CD4-positive, alpha-beta T cell (primary cell): ENCODE measurements at regions not wholly inside any gene's neighbourhood (a gene's known extent, or its start where the extent isn't known, plus 50 kb on each side); places are given as distances from the start of the nearest gene placed in this dataset.

Source experiments
- ATAC-seq: fragments of 200-7000 bp; cut with Tn5 transposase; one replicate; pipeline ENCODE4 v1.10.0; 2022; ENCODE audit warnings: mild to moderate bottlenecking; ENCODE audit not compliant: poor library complexity
- CTCF ChIA-PET: fragments of 350-600 bp; sonication (Branson Sonifier 250); formaldehyde crosslinking; loops from one replicate; lab custom pipeline; 2021; ENCODE audit warnings: antibody characterized with exemption, inconsistent platforms; lab: Charles Lee
- POLR2A ChIA-PET: fragments of 350-600 bp; sonication (Branson Sonifier 250); formaldehyde crosslinking; loops from one replicate; lab custom pipeline; 2021; ENCODE audit warnings: antibody characterized with exemption, inconsistent platforms; lab: Charles Lee
- DNase-seq, 14 experiments: peaks; one replicate each; pipeline ENCODE4 v3.0.0-alpha.2; 2013 to 2020; ENCODE audit warnings: mixed read lengths in 2 of 14
- H3K27ac ChIP-seq, 2 donors: one replicate each; pipeline versions ENCODE4 v1.5.1 to v1.7.0; 2013; ENCODE audit warnings: low read length in 2 of 2, low read depth in 1 of 2, mild to moderate bottlenecking in 1 of 2
- H3K27me3 ChIP-seq, 2 experiments: 1 replicate in 1 of 2; 2 replicates in 1 of 2; pipeline versions ENCODE4 v1.6.1 to v1.7.0; 2013; ENCODE audit warnings: low read length in 2 of 2, control low read depth in 1 of 2, mild to moderate bottlenecking in 1 of 2, moderate library complexity in 1 of 2; ENCODE audit not compliant: insufficient read depth in 2 of 2, control insufficient read depth in 1 of 2
- H3K36me3 ChIP-seq: one replicate; pipeline ENCODE4 v1.6.1; 2013; ENCODE audit warnings: low read length, control low read depth; ENCODE audit not compliant: insufficient read depth
- H3K4me1 ChIP-seq: one replicate; pipeline ENCODE4 v1.6.1; 2013; ENCODE audit warnings: low read length, control low read depth; ENCODE audit not compliant: insufficient read depth
- H3K4me3 ChIP-seq: one replicate; pipeline ENCODE4 v1.5.1; 2013; ENCODE audit warnings: mild to moderate bottlenecking, low read length, moderate library complexity
- H3K9me3 ChIP-seq, 2 experiments: 1 replicate in 1 of 2; 2 replicates in 1 of 2; pipeline versions ENCODE4 v1.6.1 to v1.7.0; 2013; ENCODE audit warnings: low read length in 2 of 2, mild to moderate bottlenecking in 2 of 2, control low read depth in 1 of 2, moderate library complexity in 1 of 2; ENCODE audit not compliant: control insufficient read depth in 1 of 2, insufficient read depth in 1 of 2
- H3K27ac Mint-ChIP-seq: one replicate; pipeline ENCODE4 v1.8.0; 2020; ENCODE audit warnings: mixed read lengths
- H3K27me3 Mint-ChIP-seq: one replicate; pipeline ENCODE4 v1.8.0; 2021; ENCODE audit warnings: mixed read lengths
- H3K36me3 Mint-ChIP-seq: one replicate; pipeline ENCODE4 v1.8.0; 2021; ENCODE audit warnings: low read depth, mixed read lengths
- H3K4me1 Mint-ChIP-seq: one replicate; pipeline ENCODE4 v1.8.0; 2021; ENCODE audit warnings: low read depth, mixed read lengths
- H3K4me3 Mint-ChIP-seq: one replicate; pipeline ENCODE4 v1.8.0; 2020; ENCODE audit warnings: mild to moderate bottlenecking, mixed read lengths
- H3K9me3 Mint-ChIP-seq: one replicate; pipeline ENCODE4 v1.8.0; 2020; ENCODE audit warnings: mixed read lengths
- intact Hi-C, 2 experiments: fragments of 100-400 bp; cut with DNase I in 1 of 2; cut with micrococcal nuclease in 1 of 2; formaldehyde crosslinking; loops; one replicate each; pipeline versions ENCODE4 v1.15.1 to v1.9.0; 2023 to 2025; cut with DNase I, micrococcal nuclease
- TF ChIP-seq, protein P1 (sequence below): fragments of 200-600 bp; IDR thresholded peaks from one replicate; pipeline ENCODE4 v1.8.0; 2022; ENCODE audit warnings: antibody characterized with exemption, mild to moderate bottlenecking

DNA sequence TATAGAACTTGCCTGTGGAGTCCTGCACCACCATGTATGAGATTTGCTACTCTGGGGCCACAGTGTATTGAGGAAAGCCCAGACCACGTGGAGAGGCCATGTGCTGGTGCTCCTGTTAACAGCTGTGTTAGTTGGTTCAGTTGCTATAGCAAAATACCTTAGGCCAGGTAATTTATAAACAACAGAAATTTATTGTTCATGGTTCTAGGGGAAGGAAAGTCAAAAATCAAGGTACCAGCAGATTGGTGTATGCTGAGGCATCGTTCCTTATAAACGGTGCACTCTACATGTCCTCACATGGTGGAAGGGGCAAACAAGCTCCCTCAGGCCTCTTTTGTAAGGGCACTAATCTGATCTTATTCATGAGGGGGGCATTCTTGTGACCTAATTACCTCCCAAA is 135.9 kb upstream of the FOXN2 start:
- no peaks in the 10 kb centered on the region for H3K9me3 ChIP-seq
- DNase-seq (no peak), ATAC-seq (no peak)
- H3K27ac ChIP-seq: no peak overlapping the region
- no peak overlapping the region for H3K4me3 ChIP-seq
- ChIA-PET CTCF (no interaction called here), POLR2A (no interaction called here)
- no peaks in the 10 kb centered on the region for H3K27me3 Mint-ChIP-seq
- no peaks in the 10 kb centered on the region for H3K4me1 ChIP-seq
- intact Hi-C loops: no loop called here
- H3K27me3 ChIP-seq: no peaks in the 10 kb centered on the region
- H3K4me3 Mint-ChIP-seq: no peak overlapping the region
- H3K4me1 Mint-ChIP-seq: no peaks in the 10 kb centered on the region
- H3K36me3 Mint-ChIP-seq: no peaks in the 10 kb centered on the region
- no peaks in the 10 kb centered on the region for H3K9me3 Mint-ChIP-seq
- H3K27ac Mint-ChIP-seq: no peak overlapping the region
- H3K36me3 ChIP-seq: no peaks in the 10 kb centered on the region
- TF ChIP-seq, protein P1, sequence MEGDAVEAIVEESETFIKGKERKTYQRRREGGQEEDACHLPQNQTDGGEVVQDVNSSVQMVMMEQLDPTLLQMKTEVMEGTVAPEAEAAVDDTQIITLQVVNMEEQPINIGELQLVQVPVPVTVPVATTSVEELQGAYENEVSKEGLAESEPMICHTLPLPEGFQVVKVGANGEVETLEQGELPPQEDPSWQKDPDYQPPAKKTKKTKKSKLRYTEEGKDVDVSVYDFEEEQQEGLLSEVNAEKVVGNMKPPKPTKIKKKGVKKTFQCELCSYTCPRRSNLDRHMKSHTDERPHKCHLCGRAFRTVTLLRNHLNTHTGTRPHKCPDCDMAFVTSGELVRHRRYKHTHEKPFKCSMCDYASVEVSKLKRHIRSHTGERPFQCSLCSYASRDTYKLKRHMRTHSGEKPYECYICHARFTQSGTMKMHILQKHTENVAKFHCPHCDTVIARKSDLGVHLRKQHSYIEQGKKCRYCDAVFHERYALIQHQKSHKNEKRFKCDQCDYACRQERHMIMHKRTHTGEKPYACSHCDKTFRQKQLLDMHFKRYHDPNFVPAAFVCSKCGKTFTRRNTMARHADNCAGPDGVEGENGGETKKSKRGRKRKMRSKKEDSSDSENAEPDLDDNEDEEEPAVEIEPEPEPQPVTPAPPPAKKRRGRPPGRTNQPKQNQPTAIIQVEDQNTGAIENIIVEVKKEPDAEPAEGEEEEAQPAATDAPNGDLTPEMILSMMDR: no peak

DNA sequence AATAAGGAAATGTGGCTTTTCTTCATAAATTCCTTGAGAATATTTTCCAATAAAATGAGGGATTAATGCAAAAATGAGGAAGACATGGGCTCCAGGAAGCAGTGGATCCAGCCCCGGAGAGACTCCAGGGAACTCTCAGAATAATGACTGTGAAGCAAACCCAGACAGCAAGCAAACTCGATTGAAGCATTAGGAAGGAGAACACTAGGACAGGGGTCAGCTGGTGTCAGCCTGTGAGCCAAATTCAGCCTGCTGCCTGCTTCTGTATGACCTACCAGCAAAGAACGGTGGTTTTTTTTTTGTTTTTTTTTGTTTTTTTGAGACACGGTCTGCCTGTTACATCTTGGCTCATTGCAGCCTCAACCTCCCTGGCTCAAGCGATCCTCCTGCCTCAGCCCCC is 133.9 kb upstream of the FOXN2 start:
- H3K27ac Mint-ChIP-seq: no peak overlapping the region

DNA sequence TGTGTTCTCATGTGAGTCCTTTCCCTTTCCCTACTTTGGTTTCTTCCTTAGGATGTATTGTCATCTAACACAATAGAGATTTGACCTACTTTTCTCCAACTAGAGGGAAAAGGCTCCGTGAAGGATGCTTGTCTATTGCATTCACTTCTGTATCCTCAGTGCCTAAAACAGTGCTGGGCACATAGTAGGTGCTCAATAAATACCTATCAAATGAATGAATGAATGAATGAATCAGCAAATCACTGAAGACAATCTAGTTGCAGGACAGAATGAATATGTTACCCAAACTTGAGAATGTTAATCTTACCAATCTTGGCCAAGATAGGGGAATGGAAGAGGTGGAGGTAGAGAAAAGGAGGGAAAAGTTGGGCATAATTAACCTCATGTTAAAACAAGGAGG is 131.2 kb upstream of the FOXN2 start:
- Histone ChIP-seq H3K36me3 (no peaks in the 10 kb centered on the region), H3K4me3 (no peak overlapping the region), H3K27ac (no peak overlapping the region), H3K9me3 (no peaks in the 10 kb centered on the region), H3K4me1 (no peaks in the 10 kb centered on the region), H3K27me3 (no peaks in the 10 kb centered on the region)
- Mint-ChIP-seq H3K36me3 (no peaks in the 10 kb centered on the region), H3K9me3 (no peaks in the 10 kb centered on the region), H3K27me3 (no peaks in the 10 kb centered on the region), H3K4me3 (no peak overlapping the region), H3K4me1 (no peaks in the 10 kb centered on the region), H3K27ac (no peak overlapping the region)
- ChIA-PET POLR2A (no interaction called here), CTCF (no interaction called here)
- DNase-seq: no peak
- no peak for ATAC-seq
- TF ChIP-seq, protein P1: no peak
- intact Hi-C loops: no loop called here

More for the DNA sequence above, 133.9 kb upstream of the FOXN2 start:
- H3K9me3 ChIP-seq: no peaks in the 10 kb centered on the region
- TF ChIP-seq, protein P1: no peak
- no peak overlapping the region for H3K4me3 ChIP-seq
- H3K4me1 ChIP-seq: no peaks in the 10 kb centered on the region
- intact Hi-C loops: no loop called here
- no peak overlapping the region for H3K27ac ChIP-seq
- Mint-ChIP-seq H3K4me1 (no peaks in the 10 kb centered on the region), H3K36me3 (no peaks in the 10 kb centered on the region), H3K27me3 (no peaks in the 10 kb centered on the region), H3K4me3 (no peak overlapping the region), H3K9me3 (no peaks in the 10 kb centered on the region)
- ATAC-seq: no peak
- POLR2A ChIA-PET: no interaction called here
- H3K27me3 ChIP-seq: no peaks in the 10 kb centered on the region
- no peaks in the 10 kb centered on the region for H3K36me3 ChIP-seq
- CTCF ChIA-PET: no interaction called here
- DNase-seq: no peak
